Tibial nerve (tissue), 4 donors: ENCODE measurements at regions not wholly inside any gene's neighbourhood (a gene's known extent, or its start where the extent isn't known, plus 50 kb on each side); places are given as distances from the start of the nearest gene placed in this dataset.
"Not testable (repeated sequence)": the region's sequence is repeated elsewhere in the genome, so short reads cannot be mapped to it uniquely, and the experiment has no call there.

Source experiments
- DNase-seq, 2 donors: peaks; one replicate each; pipeline ENCODE4 v3.0.0-alpha.2; 2019; ENCODE audit warnings: low spot score in 2 of 2
- H3K27ac ChIP-seq, 4 donors: fragments of 200-600 bp; sonication (generic) in 3 of 4; one replicate each; pipeline ENCODE4 v1.5.1; 2017 to 2019; ENCODE audit warnings: mild to moderate bottlenecking in 1 of 4
- H3K27me3 ChIP-seq, 2 donors: fragments of 200-600 bp; sonication (generic) in 1 of 2; one replicate each; pipeline versions ENCODE4 v1.5.1 to v1.6.0; 2017 to 2019
- H3K36me3 ChIP-seq, 3 donors: fragments of 200-600 bp; sonication (generic); one replicate each; pipeline ENCODE4 v1.5.1; 2018 to 2019
- H3K4me1 ChIP-seq, 4 donors: fragments of 200-600 bp; sonication (generic) in 3 of 4; one replicate each; pipeline ENCODE4 v1.5.1; 2017 to 2019
- H3K4me3 ChIP-seq, 4 donors: fragments of 200-600 bp; sonication (generic) in 3 of 4; one replicate each; pipeline ENCODE4 v1.5.1; 2017 to 2019; ENCODE audit warnings: mild to moderate bottlenecking in 1 of 4, moderate library complexity in 1 of 4
- H3K9me3 ChIP-seq, 4 donors: fragments of 200-600 bp; sonication (generic) in 3 of 4; one replicate each; pipeline ENCODE4 v1.5.1; 2017 to 2019
- EP300 ChIP-seq, 2 donors: sonication (generic); formaldehyde crosslinking; IDR thresholded peaks; one replicate each; pipeline ENCODE4 v1.6.1; 2017; ENCODE audit warnings: antibody characterized with exemption in 2 of 2, mild to moderate bottlenecking in 1 of 2
- POLR2A ChIP-seq, 2 donors: fragments of 450-650 bp; IDR thresholded peaks; one replicate each; pipeline ENCODE4 v1.6.1; 2017; ENCODE audit warnings: antibody characterized with exemption in 2 of 2, mild to moderate bottlenecking in 2 of 2, moderate library complexity in 2 of 2
- WGBS, 2 donors: methylation state at CpG; one replicate each; pipeline ENCODE4 v1.1.5; 2018; 5-methylcytosine and 5-hydroxymethylcytosine counted together
- TF ChIP-seq, protein P1 (sequence below), 5 experiments: fragments of 200-600 bp in 3 of 5; fragments of 450-650 bp in 2 of 5; sonication (generic) in 3 of 5; IDR thresholded peaks; one replicate each; pipeline ENCODE4 v1.5.1; 2016 to 2019; ENCODE audit warnings: antibody characterized with exemption in 5 of 5, mild to moderate bottlenecking in 3 of 5, moderate library complexity in 2 of 5

GRCh38 chr14:105645389-105645788 is 119.0 kb downstream of the TMEM121 start:
- WGBS, 2 donors = no CpG with 5 or more reads among the region's 6 CpGs
- H3K27ac ChIP-seq = not testable (repeated sequence)

DNA sequence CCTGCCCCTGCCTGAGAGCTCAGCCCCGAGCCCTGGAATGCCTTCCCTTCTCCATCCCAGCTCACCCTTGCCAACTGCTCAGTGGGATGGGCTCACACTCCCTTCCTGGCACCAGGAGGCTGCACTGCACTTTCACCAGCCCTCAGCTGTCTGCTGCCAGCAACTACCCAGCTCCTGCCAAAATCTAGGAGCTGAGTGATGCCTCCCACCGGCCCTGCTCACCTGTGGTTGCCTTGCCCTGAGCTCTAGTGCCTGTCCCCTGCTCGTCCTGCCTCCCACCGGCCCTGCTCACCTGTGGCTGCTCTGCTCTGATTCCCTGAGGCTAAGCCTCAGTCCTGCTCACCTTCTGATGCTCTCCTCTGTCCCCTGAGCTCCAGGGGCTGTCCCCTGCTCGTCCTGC is 119.8 kb downstream of the TMEM121 start:
- Histone ChIP-seq H3K9me3 (peaks cover 0 to 20% (median 0%) of the 10 kb centered on the region in 4 donors), H3K4me3 (peak overlapping the region in 1 of 4 donors; percentile 9), H3K36me3 (no peaks in the 10 kb centered on the region), H3K27me3 (no peaks in the 10 kb centered on the region), H3K4me1 (no peaks in the 10 kb centered on the region), H3K27ac (no peak overlapping the region)
- TF ChIP-seq POLR2A (IDR thresholded peaks at IDR 0.05) (no peak), EP300 (IDR thresholded peaks at IDR 0.05) (no peak)
- TF ChIP-seq, protein P1, sequence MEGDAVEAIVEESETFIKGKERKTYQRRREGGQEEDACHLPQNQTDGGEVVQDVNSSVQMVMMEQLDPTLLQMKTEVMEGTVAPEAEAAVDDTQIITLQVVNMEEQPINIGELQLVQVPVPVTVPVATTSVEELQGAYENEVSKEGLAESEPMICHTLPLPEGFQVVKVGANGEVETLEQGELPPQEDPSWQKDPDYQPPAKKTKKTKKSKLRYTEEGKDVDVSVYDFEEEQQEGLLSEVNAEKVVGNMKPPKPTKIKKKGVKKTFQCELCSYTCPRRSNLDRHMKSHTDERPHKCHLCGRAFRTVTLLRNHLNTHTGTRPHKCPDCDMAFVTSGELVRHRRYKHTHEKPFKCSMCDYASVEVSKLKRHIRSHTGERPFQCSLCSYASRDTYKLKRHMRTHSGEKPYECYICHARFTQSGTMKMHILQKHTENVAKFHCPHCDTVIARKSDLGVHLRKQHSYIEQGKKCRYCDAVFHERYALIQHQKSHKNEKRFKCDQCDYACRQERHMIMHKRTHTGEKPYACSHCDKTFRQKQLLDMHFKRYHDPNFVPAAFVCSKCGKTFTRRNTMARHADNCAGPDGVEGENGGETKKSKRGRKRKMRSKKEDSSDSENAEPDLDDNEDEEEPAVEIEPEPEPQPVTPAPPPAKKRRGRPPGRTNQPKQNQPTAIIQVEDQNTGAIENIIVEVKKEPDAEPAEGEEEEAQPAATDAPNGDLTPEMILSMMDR (IDR thresholded peaks at IDR 0.05) = no peak
- DNase-seq = no peak
- 36 to 51% methylated on average over 3 to 4 of the region's 5 CpGs for WGBS, 2 donors

More at GRCh38 chr14:105645389-105645788, 119.0 kb downstream of the TMEM121 start:
- not testable (repeated sequence) for H3K4me1 ChIP-seq, H3K36me3 ChIP-seq, H3K4me3 ChIP-seq, DNase-seq, H3K27me3 ChIP-seq
- H3K9me3 ChIP-seq = peaks cover 0 to 19% (median 0%) of the 10 kb centered on the region in 4 donors

GRCh38 chr14:105646711-105647281 is 120.4 kb downstream of the TMEM121 start:
- 49 to 70% methylated on average over 3 to 7 of the region's 7 CpGs for WGBS, 2 donors
- H3K4me1 ChIP-seq, DNase-seq, H3K27me3 ChIP-seq, H3K27ac ChIP-seq, H3K36me3 ChIP-seq: not testable (repeated sequence)
- Histone ChIP-seq H3K4me3 (peak overlapping the region in 1 of 4 donors; percentile 9), H3K9me3 (peaks cover 0 to 20% (median 0%) of the 10 kb centered on the region in 4 donors)

DNA sequence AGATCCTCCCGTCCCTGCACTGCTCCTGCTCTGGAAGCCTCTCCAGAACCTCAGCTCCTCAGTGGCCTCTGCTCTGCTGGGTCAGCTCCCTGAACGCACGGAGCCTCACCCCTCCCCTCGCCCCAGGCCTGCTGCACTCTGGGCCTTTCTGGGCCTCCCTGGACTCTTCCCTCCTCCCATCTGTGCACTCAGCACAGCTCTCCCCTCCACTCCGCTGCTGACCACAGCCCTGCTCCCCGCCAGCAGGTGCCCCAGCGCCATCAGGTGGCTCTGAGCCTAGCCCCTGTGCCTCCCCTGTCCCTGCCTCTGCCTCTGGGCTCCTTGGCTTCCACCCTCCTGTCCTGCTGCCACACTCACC is 121.0 kb downstream of the TMEM121 start:
- WGBS, 2 donors = 66 to 77% methylated on average over 7 of the region's 7 CpGs

DNA sequence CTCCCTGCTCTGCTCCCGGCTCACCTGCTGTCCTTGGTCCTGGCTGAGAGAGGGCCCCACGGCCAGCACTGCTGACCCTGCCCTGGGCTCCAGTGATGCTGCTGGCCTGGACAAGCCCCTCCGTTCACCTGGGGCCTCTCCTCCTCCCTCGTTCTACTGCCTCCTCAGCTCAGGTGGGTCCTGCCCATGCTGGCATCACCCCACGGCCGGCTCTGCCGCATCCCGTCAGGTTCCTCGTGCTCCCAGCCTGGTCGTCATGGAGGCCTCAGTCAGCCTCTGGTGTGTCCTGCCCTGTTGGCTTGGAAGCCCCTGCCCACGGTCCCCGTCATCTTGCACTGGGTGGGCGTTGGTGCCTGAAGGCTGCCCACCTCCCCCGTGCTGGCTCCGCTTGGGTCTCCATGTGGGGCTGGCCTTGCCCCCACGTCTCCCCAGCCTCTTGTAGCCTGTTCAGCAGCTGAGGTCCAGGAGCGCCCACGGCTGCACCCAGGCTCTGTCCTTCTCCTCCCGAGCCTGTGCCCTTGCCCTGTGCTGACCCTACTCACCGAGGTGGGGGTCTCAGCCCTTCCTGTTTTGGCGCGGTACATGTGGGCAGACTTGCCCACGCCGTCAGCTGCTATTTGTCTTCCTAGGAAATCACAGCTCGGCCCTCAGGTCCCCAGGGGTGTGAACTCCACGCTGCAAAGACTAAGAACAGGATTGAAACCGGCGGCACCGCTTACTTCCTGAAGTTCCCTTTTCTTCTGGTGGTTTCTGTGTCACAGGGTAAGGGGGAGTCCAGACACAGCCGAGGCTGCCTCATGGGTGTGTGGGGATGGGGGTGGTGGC is 121.6 kb downstream of the TMEM121 start:
- TF ChIP-seq EP300 (IDR thresholded peaks at IDR 0.05) = no peak
- TF ChIP-seq, protein P1 (IDR thresholded peaks at IDR 0.05) = no peak
- TF ChIP-seq POLR2A (IDR thresholded peaks at IDR 0.05) = no peak
- 82 to 87% methylated on average over 30 of the region's 30 CpGs for WGBS, 2 donors
- no peak overlapping the region for H3K27ac ChIP-seq
- no peak for DNase-seq
- H3K27me3 ChIP-seq = no peaks in the 10 kb centered on the region
- H3K4me1 ChIP-seq = no peaks in the 10 kb centered on the region
- H3K4me3 ChIP-seq = peak overlapping the region in 1 of 4 donors; percentile 12
- H3K36me3 ChIP-seq = no peaks in the 10 kb centered on the region
- peaks cover 0 to 20% (median 0%) of the 10 kb centered on the region in 4 donors for H3K9me3 ChIP-seq

More for the DNA sequence above, 121.0 kb downstream of the TMEM121 start:
- Histone ChIP-seq H3K9me3 (peaks cover 0 to 20% (median 0%) of the 10 kb centered on the region in 4 donors), H3K4me3 (peak overlapping the region in 1 of 4 donors; percentile 12)
- H3K27me3 ChIP-seq, H3K36me3 ChIP-seq, H3K27ac ChIP-seq, H3K4me1 ChIP-seq, DNase-seq: not testable (repeated sequence)

DNA sequence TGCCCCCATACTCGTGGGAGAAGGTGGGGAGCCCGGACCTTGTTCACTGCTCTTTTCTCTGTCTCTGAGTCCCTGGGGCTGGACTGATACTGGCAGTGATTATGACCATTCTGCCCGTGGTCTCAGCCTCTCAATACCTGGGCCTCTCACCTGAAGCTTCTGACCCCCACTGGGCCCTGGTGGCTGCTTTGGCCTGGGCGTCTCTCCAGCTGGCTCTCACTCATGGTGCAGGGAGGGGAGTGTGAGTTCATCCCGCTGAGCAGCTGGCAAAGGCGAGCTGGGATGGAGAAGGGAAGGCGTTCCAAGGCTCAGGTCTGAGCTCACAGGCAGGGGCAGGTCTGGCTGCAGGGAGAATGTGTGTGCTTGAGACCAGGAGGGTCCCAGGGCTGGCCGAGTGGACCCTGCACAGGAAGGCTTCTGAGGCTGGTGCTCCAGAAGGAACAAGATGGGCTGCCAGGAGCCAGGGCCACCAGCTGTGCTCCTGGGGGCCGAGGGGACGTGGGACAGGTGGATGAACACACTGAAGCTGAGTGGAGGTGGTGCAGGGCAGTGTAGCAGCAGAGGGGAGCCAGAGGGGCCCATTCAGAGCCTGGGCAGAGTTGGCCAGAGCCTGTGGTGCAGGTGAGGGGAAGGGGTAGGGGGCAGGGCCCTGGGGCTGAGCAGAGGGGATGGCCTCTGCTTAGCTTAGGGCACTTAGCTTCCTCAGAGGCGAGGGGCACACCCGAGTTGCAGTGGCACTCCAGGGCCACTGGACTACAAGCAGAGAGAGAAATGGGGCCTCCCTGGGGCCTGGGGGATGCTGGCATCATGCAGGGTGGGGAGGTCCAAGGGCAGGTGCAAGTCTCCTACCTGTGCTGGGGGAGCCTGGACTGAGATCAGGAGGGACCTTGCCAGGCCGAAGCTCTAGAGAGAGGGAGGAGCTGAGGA is 122.5 kb downstream of the TMEM121 start:
- H3K27ac ChIP-seq, H3K27me3 ChIP-seq, H3K36me3 ChIP-seq, H3K4me1 ChIP-seq, DNase-seq: not testable (repeated sequence)
- WGBS, 2 donors = 84 to 87% methylated on average over 8 to 11 of the region's 13 CpGs
- H3K9me3 ChIP-seq = peaks cover 0 to 20% (median 0%) of the 10 kb centered on the region in 4 donors
- H3K4me3 ChIP-seq = peak overlapping the region in 1 of 4 donors; percentile 9

DNA sequence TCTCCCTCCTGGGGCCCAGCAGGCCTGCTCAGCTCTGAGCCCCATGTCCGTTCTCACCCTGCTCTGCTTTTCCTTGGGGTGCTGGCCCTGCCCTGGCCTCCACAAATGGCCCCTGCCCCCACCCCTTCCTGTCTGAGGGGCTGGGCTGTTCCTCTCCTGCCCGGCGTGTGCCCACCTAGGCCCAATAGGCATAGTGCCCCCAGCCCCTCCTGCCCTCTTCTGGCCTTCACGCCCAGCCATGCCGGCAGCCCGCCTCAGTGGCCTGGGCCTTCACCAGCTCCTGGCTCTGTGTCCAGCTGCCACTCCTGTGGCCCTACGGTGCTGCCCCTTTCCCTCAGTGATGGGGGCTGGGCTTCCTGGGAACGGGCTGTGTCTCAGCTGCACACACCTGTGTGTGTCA is 125.9 kb downstream of the TMEM121 start:
- H3K4me1 ChIP-seq, H3K4me3 ChIP-seq, H3K27me3 ChIP-seq, H3K27ac ChIP-seq, H3K36me3 ChIP-seq, DNase-seq: not testable (repeated sequence)
- peaks cover 0 to 20% (median 0%) of the 10 kb centered on the region in 4 donors for H3K9me3 ChIP-seq
- WGBS, 2 donors = 78% methylated on average over 3 of the region's 8 CpGs; no CpG with 5 or more reads in 1 of the 2 donors

- not testable (repeated sequence) for H3K27ac ChIP-seq, H3K36me3 ChIP-seq, DNase-seq, H3K4me3 ChIP-seq, H3K27me3 ChIP-seq, H3K4me1 ChIP-seq
- peaks cover 0 to 28% (median 0%) of the 10 kb centered on the region in 4 donors for H3K9me3 ChIP-seq
- 89 to 92% methylated on average over 9 of the region's 9 CpGs for WGBS, 2 donors
Measured at GRCh38 chr14:105653921-105654320, 127.5 kb downstream of the TMEM121 start.

GRCh38 chr14:105659255-105659654 is 132.9 kb downstream of the TMEM121 start:
- not testable (repeated sequence) for H3K27me3 ChIP-seq, DNase-seq, H3K27ac ChIP-seq, H3K4me3 ChIP-seq, H3K36me3 ChIP-seq, H3K4me1 ChIP-seq
- WGBS, 2 donors = 71 to 92% methylated on average over 2 of the region's 2 CpGs
- H3K9me3 ChIP-seq = peaks cover 0 to 29% (median 0%) of the 10 kb centered on the region in 4 donors
